Renal cortical epithelial cell (primary cell): ENCODE measurements at regions not wholly inside any gene's neighbourhood (a gene's known extent, or its start where the extent isn't known, plus 50 kb on each side); places are given as distances from the start of the nearest gene placed in this dataset.

Source experiments
- DNase-seq: peaks from one replicate; pipeline ENCODE4 v3.0.0-alpha.2; 2011; ENCODE audit warnings: low read depth

GRCh38 chr4:100736641-100737451, 219.0 kb upstream of the EMCN start:
- DNase-seq: peak; percentile 94

GRCh38 chr4:100728861-100729260, 211.0 kb upstream of the EMCN start:
- no peak for DNase-seq

GRCh38 chr4:100722866-100723459, 205.1 kb upstream of the EMCN start:
- DNase-seq: peak; percentile 3

- no peak for DNase-seq
Observed at GRCh38 chr4:100722133-100722532, 204.3 kb upstream of the EMCN start.

GRCh38 chr4:100721490-100721889, 203.7 kb upstream of the EMCN start:
- no peak for DNase-seq

- DNase-seq: no peak
Observed at GRCh38 chr4:100721077-100721476, 203.3 kb upstream of the EMCN start.

GRCh38 chr4:100716416-100716815, 198.6 kb upstream of the EMCN start:
- DNase-seq: no peak

- no peak for DNase-seq
Observed at GRCh38 chr4:100708776-100709175, 191.0 kb upstream of the EMCN start.

- no peak for DNase-seq
Observed at GRCh38 chr4:100707786-100708185, 190.0 kb upstream of the EMCN start.

GRCh38 chr4:100696531-100696930, 178.7 kb upstream of the EMCN start:
- DNase-seq: no peak

GRCh38 chr4:100695871-100696270, 178.0 kb upstream of the EMCN start:
- no peak for DNase-seq

GRCh38 chr4:100695039-100695654, 177.3 kb upstream of the EMCN start:
- DNase-seq: no peak

GRCh38 chr4:100694467-100694866, 176.6 kb upstream of the EMCN start:
- DNase-seq: no peak

- no peak for DNase-seq
Observed at GRCh38 chr4:100690812-100691211, 173.0 kb upstream of the EMCN start.

GRCh38 chr4:100688368-100688767, 170.5 kb upstream of the EMCN start:
- no peak for DNase-seq

- DNase-seq: no peak
Observed at GRCh38 chr4:100682477-100683218, 164.8 kb upstream of the EMCN start.

GRCh38 chr4:100681289-100681688, 163.5 kb upstream of the EMCN start:
- DNase-seq: no peak

GRCh38 chr4:100679926-100680325, 162.1 kb upstream of the EMCN start:
- peak; percentile 12 for DNase-seq

- no peak for DNase-seq
Observed at GRCh38 chr4:100674976-100675375, 157.2 kb upstream of the EMCN start.

- DNase-seq: no peak
Observed at GRCh38 chr4:100657187-100657586, 139.4 kb upstream of the EMCN start.

GRCh38 chr4:100651499-100652175, 133.8 kb upstream of the EMCN start:
- no peak for DNase-seq

- DNase-seq: no peak
Observed at GRCh38 chr4:100649417-100649816, 131.6 kb upstream of the EMCN start.
